Natural killer cell (primary cell): ENCODE measurements at regions not wholly inside any gene's neighbourhood (a gene's known extent, or its start where the extent isn't known, plus 50 kb on each side); places are given as distances from the start of the nearest gene placed in this dataset.

Experiments
- ATAC-seq, 3 donors: fragments of 150-1000 bp in 2 of 3; fragments of 200-7000 bp in 1 of 3; cut with Tn5 transposase; 1 replicate in 1 of 3; 2 replicates in 2 of 3; pipeline ENCODE4 v1.10.0; 2021; ENCODE audit warnings: mild to moderate bottlenecking in 2 of 3, moderate library complexity in 2 of 3
- DNase-seq, 2 donors: peaks; one replicate each; pipeline versions ENCODE4 v3.0.0 to v3.0.0-alpha.2; 2013 to 2021; ENCODE audit warnings: mixed read lengths in 1 of 2
- H3K27ac ChIP-seq: one replicate; pipeline ENCODE4 v1.5.1; 2013; ENCODE audit warnings: mild to moderate bottlenecking, low read length
- H3K27me3 ChIP-seq: one replicate; pipeline ENCODE4 v1.6.1; 2013; ENCODE audit warnings: low read length; ENCODE audit not compliant: control insufficient read depth, insufficient read depth
- H3K36me3 ChIP-seq: one replicate; pipeline ENCODE4 v1.6.1; 2013; ENCODE audit warnings: low read length; ENCODE audit not compliant: control insufficient read depth, insufficient read depth
- H3K4me1 ChIP-seq: one replicate; pipeline ENCODE4 v1.6.1; 2013; ENCODE audit warnings: low read length; ENCODE audit not compliant: control insufficient read depth, insufficient read depth
- H3K4me3 ChIP-seq: one replicate; pipeline ENCODE4 v1.5.1; 2013; ENCODE audit warnings: low read length
- H3K9me3 ChIP-seq: one replicate; pipeline ENCODE4 v1.6.1; 2013; ENCODE audit warnings: low read length; ENCODE audit not compliant: control insufficient read depth, insufficient read depth
- H3K27ac Mint-ChIP-seq, 2 donors: one replicate each; pipeline ENCODE4 v1.8.0; 2022; ENCODE audit warnings: mild to moderate bottlenecking in 2 of 2, mixed read lengths in 2 of 2, moderate library complexity in 1 of 2
- H3K27me3 Mint-ChIP-seq, 2 donors: one replicate each; pipeline ENCODE4 v1.8.0; 2022; ENCODE audit warnings: low read depth in 2 of 2, mixed read lengths in 2 of 2
- H3K36me3 Mint-ChIP-seq: one replicate; pipeline ENCODE4 v1.8.0; 2022; ENCODE audit warnings: mixed read lengths
- H3K4me1 Mint-ChIP-seq, 2 donors: one replicate each; pipeline ENCODE4 v1.8.0; 2022; ENCODE audit warnings: mixed read lengths in 2 of 2
- H3K4me3 Mint-ChIP-seq: one replicate; pipeline ENCODE4 v1.8.0; 2022; ENCODE audit warnings: mild to moderate bottlenecking, moderate library complexity, mixed read lengths
- H3K9me3 Mint-ChIP-seq, 2 donors: one replicate each; pipeline ENCODE4 v1.8.0; 2022; ENCODE audit warnings: mixed read lengths in 2 of 2
- WGBS: methylation state at CpG from one replicate; pipeline ENCODE4 v1.1.7; 2013; ENCODE audit warnings: missing lambda C conversion rate; ENCODE audit not compliant: insufficient coverage; 5-methylcytosine and 5-hydroxymethylcytosine counted together
- intact Hi-C: fragments of 100-400 bp; cut with micrococcal nuclease; formaldehyde crosslinking; loops from one replicate; pipeline ENCODE4 v1.14.2; 2022
- TF ChIP-seq, protein P1 (sequence below): fragments of 200-600 bp; IDR thresholded peaks from one replicate; pipeline ENCODE4 v1.8.0; 2022; ENCODE audit warnings: antibody characterized with exemption

- no peak overlapping the region for H3K4me3 Mint-ChIP-seq
- DNase-seq = no peak
- Histone ChIP-seq H3K36me3 (no peaks in the 10 kb centered on the region), H3K4me3 (no peak overlapping the region), H3K9me3 (no peaks in the 10 kb centered on the region), H3K4me1 (no peaks in the 10 kb centered on the region), H3K27me3 (no peaks in the 10 kb centered on the region), H3K27ac (no peak overlapping the region)
- H3K27me3 Mint-ChIP-seq = peaks cover 37 to 54% of the 10 kb centered on the region in 2 donors
- H3K27ac Mint-ChIP-seq = no peak overlapping the region
- TF ChIP-seq, protein P1, sequence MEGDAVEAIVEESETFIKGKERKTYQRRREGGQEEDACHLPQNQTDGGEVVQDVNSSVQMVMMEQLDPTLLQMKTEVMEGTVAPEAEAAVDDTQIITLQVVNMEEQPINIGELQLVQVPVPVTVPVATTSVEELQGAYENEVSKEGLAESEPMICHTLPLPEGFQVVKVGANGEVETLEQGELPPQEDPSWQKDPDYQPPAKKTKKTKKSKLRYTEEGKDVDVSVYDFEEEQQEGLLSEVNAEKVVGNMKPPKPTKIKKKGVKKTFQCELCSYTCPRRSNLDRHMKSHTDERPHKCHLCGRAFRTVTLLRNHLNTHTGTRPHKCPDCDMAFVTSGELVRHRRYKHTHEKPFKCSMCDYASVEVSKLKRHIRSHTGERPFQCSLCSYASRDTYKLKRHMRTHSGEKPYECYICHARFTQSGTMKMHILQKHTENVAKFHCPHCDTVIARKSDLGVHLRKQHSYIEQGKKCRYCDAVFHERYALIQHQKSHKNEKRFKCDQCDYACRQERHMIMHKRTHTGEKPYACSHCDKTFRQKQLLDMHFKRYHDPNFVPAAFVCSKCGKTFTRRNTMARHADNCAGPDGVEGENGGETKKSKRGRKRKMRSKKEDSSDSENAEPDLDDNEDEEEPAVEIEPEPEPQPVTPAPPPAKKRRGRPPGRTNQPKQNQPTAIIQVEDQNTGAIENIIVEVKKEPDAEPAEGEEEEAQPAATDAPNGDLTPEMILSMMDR = no peak
- intact Hi-C loops = no loop called here
- H3K9me3 Mint-ChIP-seq = no peaks in the 10 kb centered on the region
- no peaks in the 10 kb centered on the region for H3K4me1 Mint-ChIP-seq
- no peak for ATAC-seq
- H3K36me3 Mint-ChIP-seq = no peaks in the 10 kb centered on the region
- 82% methylated on average over 3 of the region's 3 CpGs for WGBS
Measured at GRCh38 chr12:108075561-108075960, 53.5 kb upstream of the WSCD2 start.

DNA sequence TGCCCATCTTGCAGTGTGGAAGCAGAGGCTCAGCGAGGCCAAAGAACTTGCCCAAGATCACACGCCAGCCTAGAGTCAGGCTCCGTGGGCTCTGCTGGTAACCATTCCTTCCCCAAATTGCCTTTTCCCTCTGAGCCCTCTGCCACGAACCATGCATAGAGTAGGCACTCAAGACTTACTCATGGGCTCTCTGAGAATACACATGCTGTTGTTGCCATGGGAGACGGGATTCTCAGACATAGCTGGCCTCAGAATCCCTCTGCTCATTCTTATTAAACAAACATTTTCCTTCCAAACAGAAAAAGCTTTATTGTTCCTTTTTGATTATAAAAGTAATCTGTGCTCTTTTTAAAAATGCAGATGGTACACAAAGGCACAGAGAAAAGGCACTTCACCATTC is 52.5 kb upstream of the WSCD2 start:
- WGBS = 87% methylated on average over 5 of the region's 5 CpGs
- H3K4me3 ChIP-seq = no peak overlapping the region
- ATAC-seq (no peak), DNase-seq (no peak)
- no peaks in the 10 kb centered on the region for H3K9me3 ChIP-seq
- H3K36me3 ChIP-seq = no peaks in the 10 kb centered on the region
- TF ChIP-seq, protein P1 = no peak
- no peak overlapping the region for H3K27ac Mint-ChIP-seq
- H3K27me3 Mint-ChIP-seq = peaks cover 36 to 47% of the 10 kb centered on the region in 2 donors
- H3K27me3 ChIP-seq = no peaks in the 10 kb centered on the region
- no peak overlapping the region for H3K4me3 Mint-ChIP-seq
- H3K4me1 ChIP-seq = no peaks in the 10 kb centered on the region
- intact Hi-C loops = no loop called here
- no peaks in the 10 kb centered on the region for H3K9me3 Mint-ChIP-seq
- no peak overlapping the region for H3K27ac ChIP-seq
- H3K36me3 Mint-ChIP-seq = no peaks in the 10 kb centered on the region
- H3K4me1 Mint-ChIP-seq = no peaks in the 10 kb centered on the region

- Mint-ChIP-seq H3K4me3 (no peak overlapping the region), H3K4me1 (no peaks in the 10 kb centered on the region), H3K27me3 (peaks cover 36 to 38% of the 10 kb centered on the region in 2 donors), H3K27ac (no peak overlapping the region), H3K36me3 (no peaks in the 10 kb centered on the region), H3K9me3 (no peaks in the 10 kb centered on the region)
- ATAC-seq (no peak), DNase-seq (no peak)
- Histone ChIP-seq H3K9me3 (no peaks in the 10 kb centered on the region), H3K27me3 (no peaks in the 10 kb centered on the region), H3K4me1 (no peaks in the 10 kb centered on the region), H3K36me3 (no peaks in the 10 kb centered on the region), H3K4me3 (no peak overlapping the region), H3K27ac (no peak overlapping the region)
- TF ChIP-seq, protein P1 = no peak
- intact Hi-C loops = no loop called here
- WGBS = 81% methylated on average over 2 of the region's 3 CpGs
Measured at GRCh38 chr12:108078428-108078827, 50.7 kb upstream of the WSCD2 start.
